Neuronal stem cell (in vitro differentiated cells): ENCODE measurements at regions not wholly inside any gene's neighbourhood (a gene's known extent, or its start where the extent isn't known, plus 50 kb on each side); places are given as distances from the start of the nearest gene placed in this dataset.

Experiments used
- DNase-seq: peaks from one replicate; pipeline ENCODE4 v3.0.0-alpha.2; 2013; ENCODE audit warnings: low spot score
- H2AFZ ChIP-seq: one replicate; pipeline ENCODE4 v1.6.1; 2013; ENCODE audit warnings: mild to moderate bottlenecking, low read length, inconsistent platforms
- H2AK5ac ChIP-seq: 2 replicates; pipeline ENCODE4 v1.6.1; 2013; ENCODE audit warnings: low read depth, mild to moderate bottlenecking, inconsistent platforms, low read length, moderate library complexity, mixed read lengths
- H2BK120ac ChIP-seq: 2 replicates; pipeline ENCODE4 v1.6.1; 2013; ENCODE audit warnings: low read depth, mild to moderate bottlenecking, inconsistent platforms, low read length, moderate library complexity, mixed read lengths
- H2BK12ac ChIP-seq: one replicate; pipeline ENCODE4 v1.6.1; 2013; ENCODE audit warnings: low read length, inconsistent platforms
- H2BK15ac ChIP-seq: 2 replicates; pipeline ENCODE4 v1.6.1; 2013; ENCODE audit warnings: mild to moderate bottlenecking, low read length, inconsistent platforms, mixed read lengths
- H2BK5ac ChIP-seq: one replicate; pipeline ENCODE4 v1.6.1; 2013; ENCODE audit warnings: inconsistent platforms, mild to moderate bottlenecking, low read length, moderate library complexity
- H3K14ac ChIP-seq: one replicate; pipeline ENCODE4 v1.6.1; 2013; ENCODE audit warnings: low read length, inconsistent platforms
- H3K18ac ChIP-seq: 2 replicates; pipeline ENCODE4 v1.6.1; 2013; ENCODE audit warnings: low read length, inconsistent platforms
- H3K23ac ChIP-seq: 2 replicates; pipeline ENCODE4 v1.6.1; 2013; ENCODE audit warnings: low read depth, mild to moderate bottlenecking, mixed read lengths, low read length, inconsistent platforms; ENCODE audit not compliant: poor library complexity
- H3K27ac ChIP-seq: replicated peaks from 3 replicates; pipeline ENCODE4 v1.5.1; 2013; ENCODE audit warnings: low read length, inconsistent platforms
- H3K27me3 ChIP-seq, 3 experiments: 2 replicates each; pipeline ENCODE4 v1.6.1; 2013; ENCODE audit warnings: low read length in 3 of 3, mild to moderate bottlenecking in 2 of 3, inconsistent platforms in 1 of 3, low read depth in 1 of 3, mixed read lengths in 1 of 3, moderate library complexity in 1 of 3; ENCODE audit not compliant: control insufficient read depth in 3 of 3, insufficient read depth in 3 of 3
- H3K36me3 ChIP-seq, 2 donors: replicated peaks in 1 of 2; 2 replicates each; pipeline ENCODE4 v1.6.1; 2013; ENCODE audit warnings: low read length in 2 of 2; ENCODE audit not compliant: control insufficient read depth in 2 of 2, insufficient read depth in 2 of 2
- H3K4ac ChIP-seq: 2 replicates; pipeline ENCODE4 v1.6.1; 2013; ENCODE audit warnings: inconsistent platforms, mild to moderate bottlenecking, low read length, moderate library complexity
- H3K4me1 ChIP-seq, 2 donors: 1 replicate in 1 of 2; 2 replicates in 1 of 2; pipeline ENCODE4 v1.6.1; 2013; ENCODE audit warnings: low read length in 2 of 2, low read depth in 1 of 2; ENCODE audit not compliant: control insufficient read depth in 2 of 2, insufficient read depth in 1 of 2
- H3K4me2 ChIP-seq: one replicate; pipeline ENCODE4 v1.6.1; 2013; ENCODE audit warnings: mild to moderate bottlenecking, low read length, inconsistent platforms; ENCODE audit not compliant: insufficient read depth, poor library complexity, severe bottlenecking
- H3K4me3 ChIP-seq, 2 donors: 2 replicates each; pipeline ENCODE4 v1.5.1; 2013; ENCODE audit warnings: low read length in 2 of 2, mild to moderate bottlenecking in 2 of 2, inconsistent platforms in 1 of 2, moderate library complexity in 1 of 2
- H3K79me1 ChIP-seq: one replicate; pipeline ENCODE4 v1.6.1; 2013; ENCODE audit warnings: low read depth, mild to moderate bottlenecking, inconsistent platforms, low read length, moderate library complexity
- H3K9ac ChIP-seq: one replicate; pipeline ENCODE4 v1.6.1; 2013; ENCODE audit warnings: mild to moderate bottlenecking, low read depth, low read length, inconsistent platforms; ENCODE audit not compliant: poor library complexity
- H3K9me3 ChIP-seq, 2 donors: replicated peaks in 1 of 2; 2 replicates each; pipeline versions ENCODE3 to v1.6.1; 2013; ENCODE audit warnings: low read length in 2 of 2, mild to moderate bottlenecking in 2 of 2, inconsistent platforms in 1 of 2, low read depth in 1 of 2, mixed read lengths in 1 of 2, moderate library complexity in 1 of 2; ENCODE audit not compliant: control insufficient read depth in 2 of 2, insufficient read depth in 1 of 2
- H4K8ac ChIP-seq: one replicate; pipeline ENCODE4 v1.6.1; 2013; ENCODE audit warnings: low read depth, mild to moderate bottlenecking, inconsistent platforms, low read length, moderate library complexity
- H4K91ac ChIP-seq: one replicate; pipeline ENCODE4 v1.6.1; 2013; ENCODE audit warnings: low read length, low read depth, mild to moderate bottlenecking, inconsistent platforms; ENCODE audit not compliant: poor library complexity
- WGBS, 2 donors: extraction: QIAGEN DNeasy Blood & Tissue Kit; methylation state at CpG; one replicate each; pipeline ENCODE4 v1.1.7; 2013; ENCODE audit warnings: missing lambda C conversion rate in 2 of 2, mixed read lengths in 1 of 2; ENCODE audit not compliant: insufficient read length in 2 of 2, insufficient replicate concordance in 1 of 2; ENCODE audit errors: extremely low coverage in 2 of 2; 5-methylcytosine and 5-hydroxymethylcytosine counted together

- Histone ChIP-seq H3K18ac (no peak overlapping the region), H2BK120ac (no peak overlapping the region), H3K27ac (no peak overlapping the region), H2BK15ac (no peak overlapping the region), H3K23ac (no peak overlapping the region), H3K4me2 (no peak overlapping the region), H3K36me3 (no peaks in the 10 kb centered on the region), H2AFZ (no peak overlapping the region), H3K9ac (no peak overlapping the region), H3K79me1 (no peaks in the 10 kb centered on the region), H3K4me3 (no peak overlapping the region), H2BK12ac (no peak overlapping the region), H2AK5ac (peak overlapping the region; percentile 61), H3K27me3 (no peaks in the 10 kb centered on the region), H4K91ac (no peak overlapping the region), H2BK5ac (no peak overlapping the region), H4K8ac (no peak overlapping the region), H3K14ac (no peak overlapping the region), H3K4ac (no peak overlapping the region), H3K4me1 (peaks cover 0 to 7% of the 10 kb centered on the region in 2 donors), H3K9me3 (no peaks in the 10 kb centered on the region)
- WGBS, 2 donors = no CpG with 5 or more reads among the region's 16 CpGs
- DNase-seq = no peak
Observed at GRCh38 chr5:6046296-6046967, 331.9 kb downstream of the MED10 start.

- no peaks in the 10 kb centered on the region for H3K79me1 ChIP-seq
- no peak overlapping the region for H3K4ac ChIP-seq
- H2BK15ac ChIP-seq = no peak overlapping the region
- H3K4me3 ChIP-seq = no peak overlapping the region
- no peak overlapping the region for H2BK5ac ChIP-seq
- peak overlapping the region; percentile 9 for H3K18ac ChIP-seq
- no peak overlapping the region for H3K14ac ChIP-seq
- no peak overlapping the region for H2AK5ac ChIP-seq
- peaks cover 0 to 7% of the 10 kb centered on the region in 2 donors for H3K4me1 ChIP-seq
- H3K27ac ChIP-seq = no peak overlapping the region
- no peak overlapping the region for H2BK120ac ChIP-seq
- H3K9ac ChIP-seq = no peak overlapping the region
- H3K23ac ChIP-seq = no peak overlapping the region
- no CpG with 5 or more reads among the region's 13 CpGs for WGBS, 2 donors
- H4K8ac ChIP-seq = no peak overlapping the region
- H2AFZ ChIP-seq = no peak overlapping the region
- H3K9me3 ChIP-seq = no peaks in the 10 kb centered on the region
- DNase-seq = no peak
- H3K36me3 ChIP-seq = no peaks in the 10 kb centered on the region
- H3K4me2 ChIP-seq = no peak overlapping the region
- no peak overlapping the region for H4K91ac ChIP-seq
- no peak overlapping the region for H2BK12ac ChIP-seq
- no peaks in the 10 kb centered on the region for H3K27me3 ChIP-seq
Observed at GRCh38 chr5:6043491-6044310, 334.6 kb downstream of the MED10 start.

- Histone ChIP-seq H3K18ac (no peak overlapping the region), H2BK120ac (no peak overlapping the region), H3K23ac (no peak overlapping the region), H3K4me1 (peaks cover 0 to 7% of the 10 kb centered on the region in 2 donors), H4K91ac (no peak overlapping the region), H3K9ac (no peak overlapping the region), H3K9me3 (no peaks in the 10 kb centered on the region), H3K4me2 (no peak overlapping the region), H2AK5ac (no peak overlapping the region), H3K4ac (no peak overlapping the region), H2BK12ac (no peak overlapping the region), H2BK15ac (no peak overlapping the region), H3K14ac (no peak overlapping the region), H3K79me1 (no peaks in the 10 kb centered on the region), H3K27ac (no peak overlapping the region), H2BK5ac (no peak overlapping the region), H4K8ac (no peak overlapping the region), H3K27me3 (no peaks in the 10 kb centered on the region), H3K36me3 (no peaks in the 10 kb centered on the region), H3K4me3 (no peak overlapping the region), H2AFZ (no peak overlapping the region)
- DNase-seq = no peak
- no CpG with 5 or more reads among the region's 10 CpGs for WGBS, 2 donors
Observed at GRCh38 chr5:6041977-6042550, 336.3 kb downstream of the MED10 start.

- H3K23ac ChIP-seq = no peak overlapping the region
- no peak overlapping the region for H4K91ac ChIP-seq
- H3K4ac ChIP-seq = no peak overlapping the region
- H2AK5ac ChIP-seq = no peak overlapping the region
- DNase-seq = no peak
- no CpG with 5 or more reads among the region's 1 CpG for WGBS, 2 donors
- no peak overlapping the region for H3K4me3 ChIP-seq
- no peak overlapping the region for H2BK120ac ChIP-seq
- H3K79me1 ChIP-seq = no peaks in the 10 kb centered on the region
- H3K4me2 ChIP-seq = no peak overlapping the region
- H3K36me3 ChIP-seq = no peaks in the 10 kb centered on the region
- no peak overlapping the region for H3K14ac ChIP-seq
- no peak overlapping the region for H3K9ac ChIP-seq
- H3K27me3 ChIP-seq = no peaks in the 10 kb centered on the region
- H4K8ac ChIP-seq = no peak overlapping the region
- no peak overlapping the region for H3K27ac ChIP-seq
- no peak overlapping the region for H2BK5ac ChIP-seq
- H3K4me1 ChIP-seq = peaks cover 0 to 7% of the 10 kb centered on the region in 2 donors
- no peak overlapping the region for H3K18ac ChIP-seq
- no peak overlapping the region for H2AFZ ChIP-seq
- H2BK12ac ChIP-seq = no peak overlapping the region
- H3K9me3 ChIP-seq = no peaks in the 10 kb centered on the region
- H2BK15ac ChIP-seq = no peak overlapping the region
Observed at GRCh38 chr5:6039111-6039510, 339.2 kb downstream of the MED10 start.
